Fibroblast of lung (primary cell): ENCODE measurements at regions not wholly inside any gene's neighbourhood (a gene's known extent, or its start where the extent isn't known, plus 50 kb on each side); places are given as distances from the start of the nearest gene placed in this dataset.

Source experiments
- DNase-seq, 2 donors: peaks; one replicate each; pipeline versions ENCODE4 v3.0.0 to v3.0.0-alpha.2; 2010; ENCODE audit warnings: low read depth in 2 of 2
- H2AFZ ChIP-seq: 2 replicates; pipeline ENCODE4 v1.5.1; 2012; ENCODE audit warnings: low read length, control low read depth, inconsistent platforms
- H3K27ac ChIP-seq: 2 replicates; pipeline ENCODE4 v1.5.1; 2011; ENCODE audit warnings: low read length, control low read depth; ENCODE audit not compliant: insufficient read depth
- H3K27me3 ChIP-seq: 2 replicates; pipeline ENCODE4 v1.5.1; 2011; ENCODE audit warnings: mild to moderate bottlenecking, low read length; ENCODE audit not compliant: control insufficient read depth, insufficient read depth
- H3K36me3 ChIP-seq: 2 replicates; pipeline ENCODE4 v1.5.1; 2011; ENCODE audit warnings: low read length; ENCODE audit not compliant: control insufficient read depth, insufficient read depth
- H3K4me1 ChIP-seq: 2 replicates; pipeline ENCODE4 v1.5.1; 2011; ENCODE audit warnings: low read length; ENCODE audit not compliant: control insufficient read depth, insufficient read depth; ENCODE audit errors: extremely low read depth
- H3K4me2 ChIP-seq: 2 replicates; pipeline ENCODE4 v1.5.1; 2011; ENCODE audit warnings: low read length, control low read depth; ENCODE audit not compliant: insufficient read depth; ENCODE audit errors: extremely low read depth
- H3K4me3 ChIP-seq, 4 experiments: fragments of 200-600 bp in 1 of 4; sonication (generic) in 1 of 4; replicated peaks in 1 of 4; 2 replicates each; pipeline ENCODE4 v1.5.1; 2011 to 2016; ENCODE audit warnings: low read length in 4 of 4, low read depth in 3 of 4, mild to moderate bottlenecking in 3 of 4, control low read depth in 2 of 4, inconsistent platforms in 1 of 4, mixed read lengths in 1 of 4; ENCODE audit not compliant: insufficient read depth in 1 of 4; ENCODE audit errors: control extremely low read depth in 1 of 4
- H3K79me2 ChIP-seq: 2 replicates; pipeline ENCODE4 v1.5.1; 2012; ENCODE audit warnings: mild to moderate bottlenecking, low read length, inconsistent platforms; ENCODE audit not compliant: control insufficient read depth, insufficient read depth
- H3K9ac ChIP-seq: 2 replicates; pipeline ENCODE4 v1.5.1; 2011; ENCODE audit warnings: mild to moderate bottlenecking, low read length, control low read depth; ENCODE audit not compliant: insufficient read depth
- H3K9me3 ChIP-seq: 2 replicates; pipeline ENCODE4 v1.5.1; 2012; ENCODE audit warnings: low read depth, low read length; ENCODE audit not compliant: control insufficient read depth, insufficient read depth
- H4K20me1 ChIP-seq: 2 replicates; pipeline ENCODE4 v1.5.1; 2011; ENCODE audit warnings: low read length; ENCODE audit not compliant: control insufficient read depth, insufficient read depth; ENCODE audit errors: extremely low read depth
- EZH2 ChIP-seq: IDR thresholded peaks from 2 replicates; pipeline ENCODE4 v1.5.1; 2012; ENCODE audit warnings: low read length, control low read depth, mild to moderate bottlenecking; ENCODE audit errors: missing control alignments
- TF ChIP-seq, protein P1 (sequence below), 2 donors: IDR thresholded peaks in 1 of 2; conservative IDR thresholded peaks in 1 of 2; 1 replicate in 1 of 2; 2 replicates in 1 of 2; pipeline ENCODE4 v1.5.1; 2011 to 2012; ENCODE audit warnings: low read length in 2 of 2, control low read depth in 1 of 2, inconsistent platforms in 1 of 2, low read depth in 1 of 2, mild to moderate bottlenecking in 1 of 2

DNA sequence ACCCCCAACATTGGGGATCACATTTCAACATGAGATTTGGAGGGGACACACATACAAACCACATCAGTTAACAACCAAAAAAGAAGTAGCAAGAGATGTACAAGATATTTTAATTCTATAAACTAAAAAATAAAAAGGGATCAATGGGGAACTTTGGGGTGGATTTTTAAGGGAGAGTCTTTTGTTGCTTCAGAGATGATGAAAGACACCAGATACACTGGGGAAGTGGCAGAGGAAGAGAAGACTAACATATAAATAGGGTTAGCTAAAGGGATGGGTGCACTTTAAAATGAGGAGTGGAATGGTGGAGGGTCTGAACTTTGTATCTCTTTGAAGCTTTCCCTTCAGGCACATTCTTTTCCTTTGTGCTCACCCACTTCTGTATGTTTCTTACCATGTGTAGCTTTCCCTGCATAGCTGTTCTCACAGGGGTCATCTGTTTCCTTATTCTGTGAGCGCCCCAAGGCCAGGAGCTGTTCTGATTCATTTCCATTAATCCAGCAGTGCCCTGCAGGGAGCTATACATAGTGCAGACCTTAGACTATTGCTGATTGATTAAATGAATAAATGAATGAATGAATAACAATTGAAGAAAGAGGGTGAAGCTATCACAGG lies 531.6 kb upstream of the KLF4 start:
- no peak for DNase-seq
- H4K20me1 ChIP-seq: no peaks in the 10 kb centered on the region

DNA sequence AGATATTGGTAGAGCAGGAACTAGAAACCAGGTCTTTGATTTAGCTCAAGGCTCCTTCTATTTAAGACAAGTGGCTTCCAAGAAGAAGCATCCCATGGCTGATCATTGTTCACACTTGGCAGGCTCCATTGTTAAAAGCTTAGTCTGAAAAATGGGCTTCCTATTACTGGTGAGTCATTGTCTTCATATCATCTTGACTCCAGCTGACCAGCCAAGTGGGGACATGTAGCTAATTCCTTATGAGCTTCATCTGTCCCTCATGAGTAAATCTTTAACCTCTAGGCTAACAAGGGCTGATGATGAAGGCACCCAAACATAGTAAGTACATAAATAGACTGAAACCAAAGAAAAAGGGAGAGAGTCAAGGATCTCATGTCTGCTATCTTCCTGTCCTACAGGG lies 530.3 kb upstream of the KLF4 start:
- Histone ChIP-seq H3K4me3 (no peak overlapping the region), H2AFZ (no peak overlapping the region), H3K9ac (no peak overlapping the region), H3K79me2 (no peaks in the 10 kb centered on the region), H3K27ac (no peak overlapping the region), H3K4me1 (no peaks in the 10 kb centered on the region), H4K20me1 (no peaks in the 10 kb centered on the region), H3K4me2 (no peak overlapping the region), H3K36me3 (no peaks in the 10 kb centered on the region), H3K27me3 (no peaks in the 10 kb centered on the region), H3K9me3 (no peaks in the 10 kb centered on the region)
- no peak for DNase-seq
- TF ChIP-seq EZH2: no peak
- TF ChIP-seq, protein P1, sequence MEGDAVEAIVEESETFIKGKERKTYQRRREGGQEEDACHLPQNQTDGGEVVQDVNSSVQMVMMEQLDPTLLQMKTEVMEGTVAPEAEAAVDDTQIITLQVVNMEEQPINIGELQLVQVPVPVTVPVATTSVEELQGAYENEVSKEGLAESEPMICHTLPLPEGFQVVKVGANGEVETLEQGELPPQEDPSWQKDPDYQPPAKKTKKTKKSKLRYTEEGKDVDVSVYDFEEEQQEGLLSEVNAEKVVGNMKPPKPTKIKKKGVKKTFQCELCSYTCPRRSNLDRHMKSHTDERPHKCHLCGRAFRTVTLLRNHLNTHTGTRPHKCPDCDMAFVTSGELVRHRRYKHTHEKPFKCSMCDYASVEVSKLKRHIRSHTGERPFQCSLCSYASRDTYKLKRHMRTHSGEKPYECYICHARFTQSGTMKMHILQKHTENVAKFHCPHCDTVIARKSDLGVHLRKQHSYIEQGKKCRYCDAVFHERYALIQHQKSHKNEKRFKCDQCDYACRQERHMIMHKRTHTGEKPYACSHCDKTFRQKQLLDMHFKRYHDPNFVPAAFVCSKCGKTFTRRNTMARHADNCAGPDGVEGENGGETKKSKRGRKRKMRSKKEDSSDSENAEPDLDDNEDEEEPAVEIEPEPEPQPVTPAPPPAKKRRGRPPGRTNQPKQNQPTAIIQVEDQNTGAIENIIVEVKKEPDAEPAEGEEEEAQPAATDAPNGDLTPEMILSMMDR (conservative IDR thresholded peaks at IDR 0.05 in 1 of 2, IDR thresholded peaks at IDR 0.05 in 1 of 2; ENCODE audit: low read depth in 1 of 2, low read length in 2 of 2): no peak

More for the DNA sequence above, 531.6 kb upstream of the KLF4 start:
- Histone ChIP-seq H3K79me2 (no peaks in the 10 kb centered on the region), H3K4me1 (no peaks in the 10 kb centered on the region), H3K27ac (no peak overlapping the region), H3K9me3 (no peaks in the 10 kb centered on the region), H2AFZ (no peak overlapping the region), H3K36me3 (no peaks in the 10 kb centered on the region), H3K27me3 (no peaks in the 10 kb centered on the region), H3K9ac (no peak overlapping the region), H3K4me3 (no peak overlapping the region), H3K4me2 (no peak overlapping the region)
- TF ChIP-seq EZH2: no peak
- TF ChIP-seq, protein P1 (conservative IDR thresholded peaks at IDR 0.05 in 1 of 2, IDR thresholded peaks at IDR 0.05 in 1 of 2; ENCODE audit: low read depth in 1 of 2, low read length in 2 of 2): no peak

DNA sequence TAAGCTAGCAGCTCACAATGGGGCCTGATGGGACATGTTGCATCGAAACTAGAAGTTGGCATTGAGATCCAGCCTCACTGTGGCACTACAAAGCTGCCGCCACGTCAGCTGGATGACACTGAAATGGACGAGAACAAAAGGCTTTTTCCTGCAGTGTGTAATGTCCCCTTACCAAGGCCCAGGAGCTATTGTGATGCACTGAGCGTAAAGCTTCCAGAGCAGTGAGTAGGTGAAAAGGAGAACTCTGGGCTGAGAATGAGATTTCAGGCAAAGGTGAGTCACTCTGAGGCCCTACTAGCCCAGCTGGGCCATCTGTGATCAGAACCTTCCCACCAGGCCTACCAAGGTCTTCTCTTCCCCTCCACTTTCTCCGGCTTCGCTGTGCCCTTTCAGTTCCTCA lies 528.1 kb upstream of the KLF4 start:
- no peak for DNase-seq

More for the DNA sequence above, 528.1 kb upstream of the KLF4 start:
- no peaks in the 10 kb centered on the region for H3K36me3 ChIP-seq
- no peaks in the 10 kb centered on the region for H3K79me2 ChIP-seq
- TF ChIP-seq EZH2: no peak
- TF ChIP-seq, protein P1 (conservative IDR thresholded peaks at IDR 0.05 in 1 of 2, IDR thresholded peaks at IDR 0.05 in 1 of 2; ENCODE audit: low read depth in 1 of 2, low read length in 2 of 2): no peak
- no peak overlapping the region for H3K4me3 ChIP-seq
- no peak overlapping the region for H2AFZ ChIP-seq
- no peaks in the 10 kb centered on the region for H3K27me3 ChIP-seq
- H4K20me1 ChIP-seq: no peaks in the 10 kb centered on the region
- no peak overlapping the region for H3K27ac ChIP-seq
- H3K9ac ChIP-seq: no peak overlapping the region
- H3K4me2 ChIP-seq: no peak overlapping the region
- no peaks in the 10 kb centered on the region for H3K9me3 ChIP-seq
- H3K4me1 ChIP-seq: no peaks in the 10 kb centered on the region
